HG02642 (cell line): ENCODE measurements at regions not wholly inside any gene's neighbourhood (a gene's known extent, or its start where the extent isn't known, plus 50 kb on each side); places are given as distances from the start of the nearest gene placed in this dataset.
"Not testable (repeated sequence)": the region's sequence is repeated elsewhere in the genome, so short reads cannot be mapped to it uniquely, and the experiment has no call there.

Experiments
- ATAC-seq: cut with Tn5 transposase; IDR thresholded peaks from one replicate; pipeline ENCODE4 v1.9.1; 2021; ENCODE audit warnings: mild to moderate bottlenecking; ENCODE audit not compliant: unreplicated experiment, poor library complexity

DNA sequence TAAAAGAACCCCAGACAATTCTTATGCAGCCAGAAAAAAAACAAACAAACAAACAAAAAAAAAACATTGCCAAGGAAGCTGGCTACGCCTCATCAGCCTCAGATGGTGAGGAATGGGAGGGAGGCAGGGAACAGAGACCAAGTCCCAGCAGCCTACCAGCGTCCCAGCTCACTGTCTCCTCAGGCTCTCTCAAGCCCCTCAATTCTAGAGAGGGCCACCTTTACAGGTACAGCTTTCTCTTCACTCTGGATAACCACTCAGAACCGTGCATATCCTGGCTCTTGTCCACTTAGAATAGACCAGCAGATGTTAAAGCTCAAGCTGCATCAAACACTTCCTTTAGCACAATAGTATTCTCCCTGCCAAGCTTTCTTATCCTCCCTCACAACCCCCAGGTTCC, 263.1 kb upstream of the CHAC2 start:
- no peak for ATAC-seq

DNA sequence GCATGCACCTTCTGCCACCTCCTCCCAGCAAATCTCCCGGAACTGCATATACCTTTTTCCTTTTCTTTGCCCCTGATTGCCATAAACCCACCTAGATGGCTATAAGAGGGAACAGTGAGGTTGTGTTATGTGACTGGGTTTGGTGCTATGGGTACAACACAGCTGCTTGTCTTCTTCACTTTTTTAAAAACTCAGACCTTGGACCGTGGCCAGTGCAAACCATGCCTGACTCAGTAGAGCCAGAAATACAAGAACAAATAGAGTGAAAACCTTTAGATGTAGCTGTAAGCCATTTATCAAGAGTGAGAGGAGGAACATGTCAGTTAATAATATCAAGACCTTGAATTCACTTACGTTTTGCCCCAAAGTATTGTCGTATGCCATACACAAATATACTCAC, 267.4 kb upstream of the CHAC2 start:
- ATAC-seq: no peak

DNA sequence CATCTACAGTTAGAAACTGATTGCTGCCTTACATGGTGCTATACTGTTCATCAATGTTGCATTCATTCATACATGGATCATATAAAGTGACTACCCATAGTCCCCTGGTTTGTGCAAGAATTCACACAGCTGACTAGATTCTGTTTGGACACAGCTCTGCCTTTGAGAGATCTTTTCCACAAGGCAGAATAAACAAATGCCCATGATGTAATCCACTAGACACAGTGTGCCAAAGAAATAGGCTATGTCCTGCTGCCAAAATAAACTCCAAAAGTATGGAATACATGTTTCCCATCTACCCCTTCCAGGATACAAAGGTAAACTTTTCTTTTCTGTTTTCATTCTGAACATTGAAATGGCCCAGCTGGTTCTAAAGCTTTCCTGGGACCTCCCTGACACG, 269.4 kb upstream of the CHAC2 start:
- ATAC-seq: no peak

DNA sequence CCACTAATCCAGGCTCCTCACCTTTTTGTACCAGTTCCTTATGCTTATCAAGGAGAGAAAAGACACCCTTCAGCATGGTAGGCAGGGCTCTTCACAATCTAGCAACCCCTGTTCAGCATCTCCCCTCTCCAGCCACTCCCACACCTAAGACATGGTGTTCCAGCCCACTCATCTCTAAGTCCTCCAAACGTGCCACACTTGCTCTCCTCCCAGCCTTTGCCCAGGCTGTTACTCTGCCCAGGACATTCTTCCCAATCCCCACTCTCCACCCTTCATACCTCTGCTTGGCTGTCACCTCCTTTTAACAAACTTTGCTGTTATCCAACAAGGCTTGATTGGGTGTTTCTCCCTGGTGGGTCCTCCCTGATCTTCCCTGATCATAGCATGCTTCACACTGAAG, 270.6 kb upstream of the CHAC2 start:
- no peak for ATAC-seq

DNA sequence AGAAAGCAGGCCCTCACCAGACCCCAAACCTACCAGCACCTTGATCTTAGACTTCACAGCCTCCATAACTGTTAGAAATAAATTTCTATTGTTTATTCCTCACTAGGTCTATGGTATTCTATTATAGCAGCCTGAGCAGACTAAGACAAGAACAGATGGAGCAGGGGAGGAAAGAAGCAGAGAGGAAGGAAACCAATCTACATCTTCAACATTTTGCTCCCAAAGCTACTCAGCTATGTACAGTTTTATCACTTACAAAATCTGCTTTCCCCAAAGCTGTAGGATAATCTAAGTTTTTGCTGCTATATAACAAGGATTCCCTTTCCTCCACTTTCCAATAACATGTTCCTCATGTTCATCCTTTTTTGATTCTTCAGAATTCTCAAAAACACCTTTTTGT, 274.4 kb upstream of the CHAC2 start:
- ATAC-seq: no peak

DNA sequence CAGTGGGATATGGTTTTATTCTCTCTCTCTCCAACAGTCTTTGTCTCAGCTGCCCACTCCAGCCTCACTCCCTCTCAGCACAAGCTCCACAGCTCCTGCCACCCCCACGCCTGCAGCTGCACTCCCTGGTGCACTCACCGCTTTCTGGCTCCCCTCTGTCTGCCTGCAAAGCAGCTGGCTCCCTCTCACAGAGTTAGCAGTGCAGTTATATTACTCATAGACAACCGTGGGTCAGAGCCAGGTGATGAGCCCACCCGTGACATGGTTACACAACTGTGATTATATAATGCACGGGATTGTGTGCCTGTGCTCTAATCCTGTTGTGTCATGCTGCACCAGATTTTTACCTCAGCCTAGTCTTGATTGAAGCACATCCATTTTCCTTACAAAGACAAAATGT, 276.9 kb upstream of the CHAC2 start:
- ATAC-seq: no peak

DNA sequence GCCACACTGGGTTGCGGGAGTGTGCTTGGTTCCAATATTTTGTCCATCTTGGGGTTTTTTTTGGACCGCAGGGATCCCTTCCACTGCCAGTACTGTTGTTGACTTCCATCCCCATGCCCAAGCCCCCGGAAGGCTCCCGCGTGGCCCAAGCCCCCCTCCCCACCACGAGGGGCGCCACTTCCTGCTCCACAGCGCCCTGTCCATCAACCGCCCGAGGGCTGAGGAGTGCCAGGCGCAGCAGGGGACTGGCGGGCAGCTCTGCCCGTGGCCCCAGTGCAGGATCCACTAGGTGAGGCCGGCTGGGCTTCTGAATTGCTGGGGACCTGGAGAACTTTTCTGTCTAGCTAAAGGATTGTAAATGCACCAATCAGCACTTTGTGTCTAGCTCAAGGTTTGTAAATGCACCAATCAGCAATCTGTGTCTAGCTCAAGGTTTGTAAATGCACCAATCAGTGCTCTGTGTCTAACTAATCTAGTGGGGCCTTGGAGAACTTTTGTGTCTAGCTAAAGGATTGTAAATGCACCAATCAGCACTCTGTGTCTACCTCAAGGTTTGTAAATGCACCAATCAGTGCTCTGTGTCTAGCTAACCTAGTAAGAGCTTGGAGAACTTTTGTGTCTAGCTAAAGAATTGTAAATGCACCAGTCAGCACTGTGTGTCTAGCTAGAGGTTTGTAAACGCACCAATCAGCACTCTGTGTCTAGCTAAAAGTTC, 281.3 kb upstream of the CHAC2 start:
- ATAC-seq: not testable (repeated sequence)

DNA sequence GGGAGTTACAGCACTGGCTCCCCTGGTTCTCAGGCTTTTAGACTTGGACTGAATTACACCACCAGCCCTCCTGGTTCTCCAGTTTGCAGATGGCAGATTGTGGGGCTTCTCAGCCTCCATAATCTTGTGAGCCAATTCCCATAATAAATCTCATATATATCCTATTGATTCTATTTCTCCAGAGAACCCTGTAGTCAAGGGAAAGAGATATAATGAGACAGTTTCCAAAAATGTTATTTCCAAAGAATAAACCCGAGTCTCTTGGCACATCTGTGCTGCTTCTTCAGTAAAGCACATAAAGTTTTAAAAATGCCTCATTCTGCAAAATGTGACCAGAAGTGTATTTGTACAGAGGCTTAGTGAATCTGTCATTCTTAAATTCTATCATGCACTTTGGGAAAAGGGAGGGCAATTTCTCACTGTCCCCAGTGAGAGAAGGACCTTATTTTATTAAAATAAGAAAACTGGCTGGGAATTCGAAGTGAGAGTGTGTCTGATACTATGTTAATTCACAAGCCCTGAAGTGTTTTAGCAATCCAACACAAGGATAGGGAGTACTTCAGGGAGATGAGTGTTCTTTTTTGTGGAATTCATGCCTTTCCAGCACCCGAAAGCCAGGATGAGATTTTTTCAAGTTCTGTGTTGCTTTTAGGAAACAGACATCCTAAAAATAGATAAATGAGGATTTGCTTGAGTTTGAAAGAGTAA, 282.4 kb upstream of the CHAC2 start:
- ATAC-seq: no peak

DNA sequence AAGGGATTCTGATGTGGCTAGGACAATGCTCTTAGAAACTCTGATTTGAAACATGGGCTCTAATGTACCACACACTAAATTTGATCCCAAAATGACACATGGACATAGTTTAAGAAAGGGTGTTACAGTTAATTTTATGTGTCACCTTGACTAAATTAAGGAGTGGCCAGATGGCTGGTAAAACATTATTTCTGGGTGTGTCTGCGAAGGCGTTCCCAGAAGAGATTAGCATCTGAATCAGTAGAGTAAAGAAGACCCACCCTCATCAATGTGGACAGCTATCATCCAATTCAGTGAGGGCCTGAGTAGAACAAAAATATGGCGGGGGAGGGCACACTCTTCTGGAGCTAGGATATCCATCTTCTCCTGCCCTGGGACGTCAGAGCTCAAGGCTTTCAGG, 283.1 kb upstream of the CHAC2 start:
- no peak for ATAC-seq

DNA sequence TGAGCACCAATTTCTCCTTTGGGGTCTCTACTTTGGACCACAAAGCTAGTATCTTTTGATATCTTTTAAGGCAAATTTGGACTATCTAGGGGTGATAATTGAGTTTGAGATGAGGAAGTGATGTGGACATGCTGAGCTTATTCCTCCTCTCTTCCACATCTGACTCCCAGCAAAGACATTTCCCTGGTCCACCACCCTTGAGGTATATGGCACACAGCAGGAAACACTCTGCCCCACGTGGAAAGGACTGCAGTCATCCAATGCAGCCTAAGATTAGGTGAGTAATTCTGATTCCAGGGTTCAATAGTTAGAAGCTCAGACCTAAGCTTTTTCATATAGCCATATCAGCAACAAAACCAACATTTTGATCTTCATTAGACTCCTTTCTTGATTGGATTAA, 290.1 kb upstream of the CHAC2 start:
- ATAC-seq: no peak

DNA sequence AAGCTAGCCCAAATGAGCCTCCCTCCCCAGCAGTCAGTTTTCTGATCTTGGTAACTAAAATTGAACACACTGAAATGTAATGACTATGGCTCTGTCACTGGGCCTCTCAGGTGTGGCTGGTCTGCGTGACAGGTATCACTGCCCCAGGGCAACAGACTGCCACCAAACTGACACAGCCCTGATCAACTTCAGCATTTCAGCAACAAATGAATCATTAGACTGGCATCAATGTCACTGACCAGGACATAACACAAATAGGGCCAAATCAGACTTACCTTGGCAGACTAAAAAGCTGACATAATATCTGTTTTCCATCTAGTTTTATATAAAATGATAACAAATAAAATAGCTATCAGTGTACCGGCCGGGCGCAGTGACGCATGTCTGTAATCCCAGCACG, 290.8 kb upstream of the CHAC2 start:
- no peak for ATAC-seq

DNA sequence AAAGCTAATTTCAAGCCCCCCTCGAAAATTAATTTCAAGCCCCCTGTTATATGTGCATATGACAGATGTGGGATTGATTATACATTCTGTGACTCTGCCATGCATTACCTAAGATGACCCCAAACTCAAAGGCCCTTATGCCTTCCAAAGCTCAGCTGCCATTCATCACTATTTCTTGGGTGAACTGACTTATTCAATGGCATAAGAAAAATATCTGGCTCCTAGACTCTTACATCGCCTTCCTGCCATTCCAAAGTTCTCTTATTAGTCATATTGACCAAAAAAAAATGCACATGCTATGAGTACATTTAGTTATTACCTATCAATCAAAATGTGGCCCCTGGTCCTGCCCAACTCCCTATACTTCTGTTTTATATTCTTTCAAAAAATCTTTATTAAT, 291.8 kb upstream of the CHAC2 start:
- no peak for ATAC-seq

DNA sequence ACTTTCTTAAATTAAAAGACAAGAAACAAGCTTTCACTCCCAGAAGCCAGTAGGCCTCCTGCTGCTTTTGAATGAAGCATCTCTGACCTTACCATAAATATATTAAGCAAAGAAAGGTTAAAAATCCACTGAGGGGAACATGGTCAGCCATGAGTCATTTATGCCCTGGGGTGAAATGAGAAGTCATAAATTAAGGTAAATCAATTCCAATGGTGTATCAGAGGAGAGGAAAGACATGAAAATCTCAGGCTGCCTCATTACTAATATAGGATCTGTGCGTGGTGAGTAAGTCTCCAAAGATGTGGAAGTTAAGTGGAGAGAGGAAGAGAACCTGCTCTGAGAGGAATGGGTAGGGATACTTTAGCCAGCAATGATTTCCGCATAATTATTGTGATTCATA, 292.3 kb upstream of the CHAC2 start:
- ATAC-seq: no peak

DNA sequence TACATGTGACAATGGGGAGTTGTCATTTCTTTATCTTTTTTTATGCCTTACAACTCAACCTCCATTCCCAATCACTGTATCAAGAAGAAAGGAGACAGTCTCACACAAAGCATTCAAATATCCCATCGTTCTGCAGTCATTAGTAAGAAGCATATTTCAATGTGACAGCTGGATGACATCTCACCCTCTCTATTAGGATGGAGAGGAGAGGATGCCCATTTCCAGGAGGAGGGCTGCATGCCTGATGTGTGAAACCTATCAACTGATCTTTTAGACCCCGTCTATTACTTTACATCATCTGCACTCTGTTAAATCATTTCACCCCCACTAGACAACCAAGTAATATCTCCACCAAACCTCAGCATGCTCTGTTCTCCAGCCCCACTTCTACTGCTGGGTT, 292.7 kb upstream of the CHAC2 start:
- ATAC-seq: no peak

DNA sequence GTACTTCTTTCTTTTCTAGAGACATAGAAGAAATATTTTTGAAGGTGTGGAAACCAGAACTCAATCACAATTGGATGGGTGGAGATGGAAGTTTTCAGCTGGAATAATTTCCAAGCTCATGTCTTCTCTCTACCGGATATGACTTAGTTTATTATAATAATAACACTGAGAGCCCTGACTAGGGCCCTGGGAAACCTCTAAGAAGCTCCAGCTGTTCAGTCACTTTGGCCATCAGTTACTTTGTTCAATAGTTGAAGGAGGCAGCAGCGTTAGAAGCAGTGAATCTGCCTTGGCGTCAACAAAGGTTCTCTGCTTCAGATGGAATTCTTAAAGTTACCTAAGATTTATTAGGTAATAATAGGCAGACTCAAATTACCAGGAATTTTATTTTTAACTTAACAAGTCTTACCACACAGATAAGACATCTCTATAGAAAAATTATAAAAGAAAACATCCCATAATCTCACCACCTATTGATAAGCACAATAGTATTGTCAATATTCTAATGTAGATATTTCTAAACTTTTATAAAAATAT, 293.8 kb upstream of the CHAC2 start:
- ATAC-seq: no peak

DNA sequence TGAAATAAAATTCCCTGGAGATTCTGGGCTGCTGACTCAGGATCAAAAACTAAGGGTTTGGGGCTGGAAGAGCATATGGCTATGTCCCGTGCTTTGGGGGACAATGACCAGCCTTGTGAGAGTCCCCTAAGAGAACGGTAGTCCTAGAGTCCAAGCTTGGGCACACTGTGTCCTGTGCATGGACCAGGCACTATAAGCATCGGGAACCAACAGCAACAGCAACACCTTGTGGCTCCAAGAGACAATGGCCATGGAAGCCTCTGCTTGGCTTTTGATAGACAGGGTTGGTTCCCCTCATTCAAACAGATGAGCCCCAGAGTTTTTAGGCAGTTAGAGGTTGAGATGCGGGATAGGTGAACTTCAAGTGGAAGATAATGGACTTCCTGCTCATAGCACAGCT, 294.4 kb upstream of the CHAC2 start:
- ATAC-seq: no peak

DNA sequence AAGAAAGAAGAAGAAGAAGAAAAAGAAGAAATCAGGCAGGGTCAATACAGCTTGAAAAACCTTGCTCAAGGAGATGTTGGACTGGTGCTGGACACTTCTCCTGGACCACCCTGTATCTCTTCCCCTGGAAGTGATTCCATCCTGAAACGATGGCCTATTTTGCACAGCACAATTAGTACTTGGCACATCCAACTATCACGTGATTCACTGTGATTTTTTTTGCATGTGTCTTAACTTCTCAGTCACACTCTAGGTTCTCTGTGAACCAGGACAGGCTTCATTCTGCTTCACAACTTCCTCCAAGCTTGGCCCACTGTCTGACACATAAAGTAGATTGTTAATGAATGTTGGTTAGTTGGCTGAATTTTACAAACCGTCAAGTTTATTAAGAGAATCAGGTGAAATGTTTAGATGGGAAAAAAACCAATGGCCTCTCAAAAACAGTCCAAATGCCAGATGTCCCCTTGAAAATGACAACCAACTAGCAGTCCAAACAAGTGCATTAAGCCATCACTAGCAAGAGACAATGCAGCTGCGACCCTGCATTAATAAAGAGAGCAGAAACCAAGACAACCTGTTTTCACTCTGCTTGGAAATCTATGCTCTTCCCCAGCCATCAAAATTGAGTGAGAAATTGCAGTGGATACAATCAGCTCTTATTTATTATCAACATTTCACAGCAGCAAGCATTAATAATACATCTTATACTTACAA, 300.0 kb upstream of the CHAC2 start:
- ATAC-seq: no peak

DNA sequence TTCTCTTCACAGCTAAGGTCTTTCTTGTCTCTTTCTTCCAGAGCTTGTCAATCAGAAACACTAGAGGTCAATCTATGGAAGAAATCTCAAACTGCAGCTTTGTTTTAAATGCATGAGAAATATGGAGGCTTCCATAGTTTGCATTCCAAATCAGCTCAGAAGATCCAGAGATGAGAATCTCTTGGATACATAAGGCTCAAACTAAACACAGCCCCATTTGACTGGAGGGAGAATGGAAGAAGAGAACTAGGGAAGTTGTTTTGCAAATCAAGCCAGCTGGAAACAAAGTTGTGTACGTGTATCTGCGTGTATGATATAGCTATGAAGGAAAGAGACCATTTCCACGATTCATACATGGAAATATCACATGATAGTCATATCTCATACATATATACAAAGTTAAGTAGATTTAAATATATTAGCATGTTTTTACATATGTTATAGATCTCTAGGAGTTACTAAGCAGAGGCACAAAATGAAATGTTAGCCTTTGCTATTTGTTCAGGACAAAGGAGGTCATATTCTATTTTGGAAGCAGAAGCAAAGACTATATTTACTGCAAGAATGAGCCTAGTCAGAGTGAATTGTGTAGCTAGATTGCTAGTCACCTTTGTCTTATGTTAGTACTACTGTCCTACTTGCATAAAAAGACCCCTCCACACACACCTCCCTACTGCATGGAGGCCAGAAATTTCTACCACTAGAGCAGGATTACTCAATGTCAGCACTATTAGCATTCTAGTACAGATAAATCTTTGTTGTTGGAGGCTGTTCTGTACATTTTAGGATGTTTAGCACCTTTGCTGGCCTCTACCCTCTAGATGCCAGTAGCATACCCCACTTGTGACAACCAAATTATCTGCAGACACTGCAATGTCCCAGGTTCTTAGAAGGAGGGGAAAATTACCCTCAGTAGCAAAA, 303.5 kb upstream of the CHAC2 start:
- no peak for ATAC-seq

DNA sequence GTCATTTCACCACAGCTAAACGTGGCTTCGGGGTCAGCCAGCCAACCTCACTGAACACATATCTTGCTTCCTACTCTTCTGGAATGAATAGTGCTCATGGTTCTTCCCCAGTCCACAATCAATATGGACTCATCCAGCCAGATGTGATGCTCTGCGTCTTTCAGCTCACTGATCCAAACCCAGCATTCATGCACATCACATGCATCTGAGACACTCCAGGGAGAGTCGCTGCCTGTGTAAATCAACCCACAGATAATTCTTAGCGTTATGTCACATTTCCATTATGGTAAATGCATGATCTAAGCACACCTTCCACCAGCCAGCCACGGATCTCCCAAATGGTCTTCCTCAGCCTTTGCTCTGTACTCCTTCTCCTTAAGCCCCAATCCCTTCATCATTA, 306.7 kb upstream of the CHAC2 start:
- ATAC-seq: no peak

DNA sequence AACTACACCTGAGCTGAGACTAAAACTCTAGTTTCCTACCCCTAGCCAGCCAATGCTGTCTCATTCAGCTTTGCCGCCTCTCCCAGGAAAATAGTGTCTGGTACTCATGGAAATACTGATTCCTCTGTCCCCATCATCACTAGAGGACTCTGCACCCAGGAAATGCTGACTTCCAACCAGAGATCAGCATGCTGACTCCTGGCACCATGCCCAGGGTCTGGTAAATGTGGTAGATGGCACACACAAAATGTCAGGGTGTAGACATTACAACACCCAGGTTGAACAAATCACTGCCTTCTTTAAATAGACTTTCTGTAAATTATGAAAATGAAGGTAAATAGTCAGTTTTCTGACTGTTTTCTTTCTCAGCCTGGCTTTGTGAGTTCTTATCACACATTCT, 307.3 kb upstream of the CHAC2 start:
- no peak for ATAC-seq
